BE2C (cell line): ENCODE measurements at regions not wholly inside any gene's neighbourhood (a gene's known extent, or its start where the extent isn't known, plus 50 kb on each side); places are given as distances from the start of the nearest gene placed in this dataset.

ENCODE experiments used
- DNase-seq: peaks from one replicate; pipeline ENCODE4 v3.0.0-alpha.2; 2020
- H3K27me3 ChIP-seq: fragments of 250-450 bp; sonication (Bioruptor Pico); 2 replicates; pipeline ENCODE4 v1.5.1; 2020; ENCODE audit warnings: mild to moderate bottlenecking
- H3K36me3 ChIP-seq: fragments of 250-450 bp; sonication (Bioruptor Pico); 2 replicates; pipeline ENCODE4 v1.5.1; 2020; ENCODE audit warnings: mild to moderate bottlenecking
- H3K4me1 ChIP-seq: fragments of 250-450 bp; sonication (Bioruptor Pico); 2 replicates; pipeline ENCODE4 v1.5.1; 2020
- H3K4me3 ChIP-seq: 2 replicates; pipeline ENCODE4 v1.5.1; 2011; ENCODE audit warnings: low read depth, low read length
- H3K9me3 ChIP-seq: fragments of 250-450 bp; sonication (Bioruptor Pico); 2 replicates; pipeline ENCODE4 v1.5.1; 2020
- CTCF ChIP-seq: IDR thresholded peaks from 2 replicates; pipeline ENCODE4 v1.5.1; 2012; ENCODE audit warnings: mild to moderate bottlenecking, low read depth, low read length

DNA sequence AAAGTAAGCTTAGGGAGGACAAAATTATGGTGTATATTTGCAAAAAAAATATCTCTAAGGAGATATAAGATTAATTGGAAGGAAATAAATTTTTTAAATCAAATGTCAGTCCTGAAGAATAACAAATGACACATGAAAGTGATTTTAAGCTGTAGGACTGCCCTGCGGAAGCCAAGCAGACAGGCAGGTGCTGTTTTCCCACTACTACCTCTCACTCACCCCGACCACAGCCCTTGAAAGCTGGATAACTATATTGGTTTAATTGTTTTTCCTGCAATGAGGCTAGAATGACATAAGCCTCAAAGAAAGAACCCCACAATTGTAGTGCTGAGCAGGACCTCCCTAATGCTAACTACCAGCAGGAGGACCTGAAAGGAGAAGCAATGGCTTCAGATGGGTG, 68.6 kb upstream of the VIPR2 start:
- H3K9me3 ChIP-seq, result no peaks in the 10 kb centered on the region
- H3K4me3 ChIP-seq, result no peak overlapping the region
- DNase-seq, result no peak
- no peak for TF ChIP-seq CTCF
- peaks cover 13% of the 10 kb centered on the region for H3K4me1 ChIP-seq
- no peaks in the 10 kb centered on the region for H3K36me3 ChIP-seq
- no peaks in the 10 kb centered on the region for H3K27me3 ChIP-seq

DNA sequence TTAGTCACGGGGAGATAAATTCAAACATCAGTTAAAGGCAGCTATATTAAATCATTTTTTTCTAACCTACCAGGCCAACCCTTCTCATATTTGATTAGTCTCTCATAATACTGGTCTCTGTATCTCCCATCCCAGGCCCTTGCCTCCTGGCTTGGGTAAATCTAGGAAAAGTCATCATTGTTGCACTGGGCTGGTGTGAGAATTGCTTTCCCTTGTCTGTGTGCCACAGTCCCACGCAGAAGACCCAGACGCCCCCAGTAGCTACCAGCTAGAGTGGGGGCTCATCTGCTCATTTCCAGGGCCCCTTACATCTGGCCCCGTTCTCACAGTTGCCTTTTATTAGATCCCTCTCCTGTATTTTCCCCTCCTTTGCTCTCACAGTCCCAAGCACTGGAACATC, 67.6 kb upstream of the VIPR2 start:
- peaks cover 13% of the 10 kb centered on the region for H3K4me1 ChIP-seq
- TF ChIP-seq CTCF, result no peak
- no peaks in the 10 kb centered on the region for H3K36me3 ChIP-seq
- H3K4me3 ChIP-seq, result no peak overlapping the region
- H3K9me3 ChIP-seq, result no peaks in the 10 kb centered on the region
- no peak for DNase-seq
- H3K27me3 ChIP-seq, result no peaks in the 10 kb centered on the region

GRCh38 chr7:159211540-159212182, 67.0 kb upstream of the VIPR2 start:
- peak; percentile 38 for DNase-seq
- Histone ChIP-seq H3K27me3 (no peaks in the 10 kb centered on the region), H3K36me3 (no peaks in the 10 kb centered on the region), H3K4me1 (peaks cover 13% of the 10 kb centered on the region), H3K4me3 (no peak overlapping the region), H3K9me3 (no peaks in the 10 kb centered on the region)
- no peak for TF ChIP-seq CTCF

DNA sequence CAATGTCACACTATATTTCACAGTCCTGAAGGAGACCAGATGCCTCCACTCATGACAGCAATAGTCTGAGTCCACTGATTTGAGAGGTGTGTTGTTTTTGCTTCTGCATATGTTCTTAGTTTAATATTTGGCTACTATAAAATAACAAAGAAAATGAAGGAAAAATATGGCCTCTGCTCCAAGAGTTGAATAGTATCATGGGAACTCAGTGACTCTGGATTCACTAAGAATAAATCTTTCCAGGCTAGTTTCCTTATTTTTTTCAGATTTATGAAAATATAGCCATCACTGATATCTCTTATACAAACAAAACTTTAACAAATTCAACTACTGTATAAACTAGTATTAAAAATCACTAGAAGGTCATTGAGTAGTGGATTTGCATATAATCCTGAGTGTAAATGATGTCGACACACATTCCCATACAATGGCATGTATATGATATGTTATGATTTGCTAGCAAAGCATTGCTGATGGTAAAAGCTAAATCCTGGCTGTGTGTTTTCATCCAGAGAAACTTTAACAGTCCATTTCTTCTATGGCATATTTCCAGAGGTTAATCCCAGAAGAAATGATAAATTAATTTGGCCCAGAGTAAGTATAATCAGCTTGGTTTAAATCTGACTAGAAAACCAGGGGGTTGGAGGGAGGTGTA, 66.0 kb upstream of the VIPR2 start:
- Histone ChIP-seq H3K4me3 (no peak overlapping the region), H3K27me3 (no peaks in the 10 kb centered on the region), H3K9me3 (no peaks in the 10 kb centered on the region), H3K36me3 (no peaks in the 10 kb centered on the region), H3K4me1 (peaks cover 13% of the 10 kb centered on the region)
- no peak for DNase-seq
- no peak for TF ChIP-seq CTCF

DNA sequence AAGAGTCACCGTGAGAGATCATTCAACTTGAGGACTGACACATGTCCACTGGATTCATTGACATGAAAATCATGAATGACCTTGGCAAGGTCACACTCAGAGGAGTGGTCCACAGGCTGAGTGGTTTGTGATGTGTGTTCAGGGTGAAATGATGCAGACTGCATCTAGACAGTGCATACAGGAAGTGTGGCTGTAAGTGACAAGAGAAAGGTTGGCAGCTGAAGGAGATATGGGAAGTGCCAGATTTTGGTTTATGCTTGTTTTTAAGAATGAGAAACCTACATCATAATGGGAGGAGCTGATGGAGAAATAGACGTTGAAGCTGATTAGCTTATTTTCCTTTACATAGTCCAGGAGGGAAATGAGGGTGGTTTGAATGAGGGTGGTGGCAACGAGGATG, 64.8 kb upstream of the VIPR2 start:
- Histone ChIP-seq H3K27me3 (no peaks in the 10 kb centered on the region), H3K9me3 (no peaks in the 10 kb centered on the region), H3K4me3 (no peak overlapping the region), H3K4me1 (peaks cover 13% of the 10 kb centered on the region), H3K36me3 (no peaks in the 10 kb centered on the region)
- TF ChIP-seq CTCF, result no peak
- DNase-seq, result no peak

DNA sequence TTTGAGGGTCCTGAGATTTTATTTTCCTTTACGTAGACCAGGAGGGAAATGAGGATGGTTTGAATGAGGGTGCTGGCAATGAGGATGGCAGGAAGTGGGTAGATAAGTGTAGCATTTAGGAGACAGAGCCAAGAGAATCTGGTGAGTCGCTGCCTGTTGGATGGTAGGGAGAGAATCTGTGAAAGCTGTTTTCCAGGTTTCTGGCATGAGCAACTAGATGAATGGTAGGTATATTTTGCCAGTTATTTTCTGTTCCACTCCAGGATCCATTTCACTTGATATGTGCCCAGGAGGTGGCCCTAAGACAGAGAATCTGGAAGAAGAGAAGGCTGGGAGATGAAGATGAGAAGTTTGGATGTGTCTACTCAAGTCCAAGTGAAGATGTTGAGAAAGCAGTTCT, 63.3 kb upstream of the VIPR2 start:
- Histone ChIP-seq H3K4me3 (no peak overlapping the region), H3K9me3 (no peaks in the 10 kb centered on the region), H3K4me1 (peaks cover 13% of the 10 kb centered on the region), H3K27me3 (no peaks in the 10 kb centered on the region), H3K36me3 (no peaks in the 10 kb centered on the region)
- no peak for DNase-seq
- TF ChIP-seq CTCF, result no peak
